C4-2B (cell line): ENCODE measurements at regions not wholly inside any gene's neighbourhood (a gene's known extent, or its start where the extent isn't known, plus 50 kb on each side); places are given as distances from the start of the nearest gene placed in this dataset.

Experiments
- CTCF ChIP-seq: fragments of 450-650 bp; conservative IDR thresholded peaks from 2 replicates; pipeline ENCODE4 v1.5.1; 2017; ENCODE audit warnings: mild to moderate bottlenecking
- ZFX ChIP-seq: fragments of 450-650 bp; IDR thresholded peaks from 2 replicates; pipeline ENCODE4 v1.6.1; 2017

GRCh38 chr1:166350490-166350889, 183.7 kb upstream of the FAM78B start:
- TF ChIP-seq CTCF (no peak), ZFX (no peak)
